ENCODE measurements at regions not wholly inside any gene's neighbourhood (a gene's known extent, or its start where the extent isn't known, plus 50 kb on each side); places are given as distances from the start of the nearest gene placed in this dataset.
"Not testable (repeated sequence)": the region's sequence is repeated elsewhere in the genome, so short reads cannot be mapped to it uniquely, and the experiment has no call there.

GRCh38 chr7:79770970-79771369 lies 317.5 kb upstream of the MAGI2 start:
- Mint-ChIP-seq H3K4me1 (ENCODE audit: low read depth) (no peaks in the 10 kb centered on the region), H3K4me3 (no peak overlapping the region), H3K27me3 (ENCODE audit: low read depth) (no peaks in the 10 kb centered on the region), H3K36me3 (ENCODE audit: insufficient read depth in 2 of 2) (no peaks in the 10 kb centered on the region), H3K27ac (no peak overlapping the region), H3K9me3 (peaks cover 0 to 2% of the 10 kb centered on the region in 2 donors)
- ATAC-seq (replicated peaks in 1 of 2) (no peak), DNase-seq (no peak)

GRCh38 chr7:79770063-79770462 lies 316.6 kb upstream of the MAGI2 start:
- Mint-ChIP-seq H3K27me3 (ENCODE audit: low read depth) (no peaks in the 10 kb centered on the region), H3K4me1 (ENCODE audit: low read depth) (no peaks in the 10 kb centered on the region), H3K27ac (no peak overlapping the region), H3K9me3 (peaks cover 2 to 3% of the 10 kb centered on the region in 2 donors), H3K36me3 (ENCODE audit: insufficient read depth in 2 of 2) (no peaks in the 10 kb centered on the region), H3K4me3 (no peak overlapping the region)
- ATAC-seq (replicated peaks in 1 of 2) (no peak), DNase-seq (no peak)

GRCh38 chr7:79767876-79768560 lies 314.6 kb upstream of the MAGI2 start:
- H3K27ac Mint-ChIP-seq; ATAC-seq (replicated peaks in 1 of 2); H3K27me3 Mint-ChIP-seq (ENCODE audit: low read depth): not testable (repeated sequence)

GRCh38 chr7:79767192-79767591 lies 313.7 kb upstream of the MAGI2 start:
- H3K9me3 Mint-ChIP-seq; H3K4me1 Mint-ChIP-seq (ENCODE audit: low read depth); H3K27me3 Mint-ChIP-seq (ENCODE audit: low read depth); ATAC-seq (replicated peaks in 1 of 2); H3K4me3 Mint-ChIP-seq; H3K27ac Mint-ChIP-seq; DNase-seq; H3K36me3 Mint-ChIP-seq (ENCODE audit: insufficient read depth in 2 of 2): not testable (repeated sequence)

More at GRCh38 chr7:79767876-79768560, 314.6 kb upstream of the MAGI2 start:
- DNase-seq; H3K4me3 Mint-ChIP-seq; H3K9me3 Mint-ChIP-seq; H3K36me3 Mint-ChIP-seq (ENCODE audit: insufficient read depth in 2 of 2); H3K4me1 Mint-ChIP-seq (ENCODE audit: low read depth): not testable (repeated sequence)

GRCh38 chr7:79761876-79762429 lies 308.5 kb upstream of the MAGI2 start:
- no peak overlapping the region for H3K27ac Mint-ChIP-seq
- H3K4me1 Mint-ChIP-seq (ENCODE audit: low read depth): no peaks in the 10 kb centered on the region
- H3K9me3 Mint-ChIP-seq: peaks cover 4% of the 10 kb centered on the region in 2 donors
- no peak for DNase-seq
- no peak overlapping the region for H3K4me3 Mint-ChIP-seq
- peaks cover 0 to 1% of the 10 kb centered on the region in 2 donors for H3K36me3 Mint-ChIP-seq (ENCODE audit: insufficient read depth in 2 of 2)
- ATAC-seq (replicated peaks in 1 of 2): no peak
- no peaks in the 10 kb centered on the region for H3K27me3 Mint-ChIP-seq (ENCODE audit: low read depth)

- not testable (repeated sequence) for H3K27ac Mint-ChIP-seq; ATAC-seq (replicated peaks in 1 of 2); DNase-seq; H3K27me3 Mint-ChIP-seq (ENCODE audit: low read depth); H3K4me3 Mint-ChIP-seq; H3K36me3 Mint-ChIP-seq (ENCODE audit: insufficient read depth in 2 of 2); H3K4me1 Mint-ChIP-seq (ENCODE audit: low read depth)
- H3K9me3 Mint-ChIP-seq: peaks cover 3 to 14% of the 10 kb centered on the region in 2 donors
Observed at GRCh38 chr7:79750941-79751340, 297.5 kb upstream of the MAGI2 start.

- H3K27ac Mint-ChIP-seq: no peak overlapping the region
- ATAC-seq (replicated peaks in 1 of 2) (no peak), DNase-seq (no peak)
- no peaks in the 10 kb centered on the region for H3K4me1 Mint-ChIP-seq (ENCODE audit: low read depth)
- H3K27me3 Mint-ChIP-seq (ENCODE audit: low read depth): no peaks in the 10 kb centered on the region
- peaks cover 0 to 2% of the 10 kb centered on the region in 2 donors for H3K36me3 Mint-ChIP-seq (ENCODE audit: insufficient read depth in 2 of 2)
- H3K4me3 Mint-ChIP-seq: no peak overlapping the region
- H3K9me3 Mint-ChIP-seq: peaks cover 1 to 11% of the 10 kb centered on the region in 2 donors
Observed at GRCh38 chr7:79749856-79750255, 296.4 kb upstream of the MAGI2 start.

GRCh38 chr7:79741684-79742083 lies 288.2 kb upstream of the MAGI2 start:
- no peaks in the 10 kb centered on the region for H3K4me1 Mint-ChIP-seq (ENCODE audit: low read depth)
- H3K27ac Mint-ChIP-seq: no peak overlapping the region
- H3K36me3 Mint-ChIP-seq (ENCODE audit: insufficient read depth in 2 of 2): no peaks in the 10 kb centered on the region
- H3K9me3 Mint-ChIP-seq: peaks cover 1 to 3% of the 10 kb centered on the region in 2 donors
- H3K27me3 Mint-ChIP-seq (ENCODE audit: low read depth): no peaks in the 10 kb centered on the region
- ATAC-seq (replicated peaks in 1 of 2) (no peak), DNase-seq (no peak)
- no peak overlapping the region for H3K4me3 Mint-ChIP-seq

GRCh38 chr7:79740076-79740475 lies 286.6 kb upstream of the MAGI2 start:
- Mint-ChIP-seq H3K4me3 (no peak overlapping the region), H3K27me3 (ENCODE audit: low read depth) (no peaks in the 10 kb centered on the region), H3K36me3 (ENCODE audit: insufficient read depth in 2 of 2) (no peaks in the 10 kb centered on the region), H3K9me3 (peaks cover 1 to 7% of the 10 kb centered on the region in 2 donors), H3K27ac (no peak overlapping the region), H3K4me1 (ENCODE audit: low read depth) (no peaks in the 10 kb centered on the region)
- ATAC-seq (replicated peaks in 1 of 2) (no peak), DNase-seq (no peak)

GRCh38 chr7:79739036-79739709 lies 285.7 kb upstream of the MAGI2 start:
- not testable (repeated sequence) for H3K4me1 Mint-ChIP-seq (ENCODE audit: low read depth); H3K4me3 Mint-ChIP-seq; ATAC-seq (replicated peaks in 1 of 2); H3K27ac Mint-ChIP-seq; DNase-seq; H3K9me3 Mint-ChIP-seq; H3K36me3 Mint-ChIP-seq (ENCODE audit: insufficient read depth in 2 of 2); H3K27me3 Mint-ChIP-seq (ENCODE audit: low read depth)

- Mint-ChIP-seq H3K9me3 (peaks cover 3 to 11% of the 10 kb centered on the region in 2 donors), H3K36me3 (ENCODE audit: insufficient read depth in 2 of 2) (no peaks in the 10 kb centered on the region), H3K27ac (no peak overlapping the region), H3K4me1 (ENCODE audit: low read depth) (no peaks in the 10 kb centered on the region), H3K4me3 (no peak overlapping the region), H3K27me3 (ENCODE audit: low read depth) (no peaks in the 10 kb centered on the region)
- ATAC-seq (replicated peaks in 1 of 2): no peak
- DNase-seq: no peak
Observed at GRCh38 chr7:79736418-79736817, 283.0 kb upstream of the MAGI2 start.

- Mint-ChIP-seq H3K4me3 (no peak overlapping the region), H3K36me3 (ENCODE audit: insufficient read depth in 2 of 2) (peaks cover 1 to 2% of the 10 kb centered on the region in 2 donors), H3K4me1 (ENCODE audit: low read depth) (no peaks in the 10 kb centered on the region), H3K27me3 (ENCODE audit: low read depth) (no peaks in the 10 kb centered on the region), H3K27ac (no peak overlapping the region), H3K9me3 (peaks cover 3 to 10% of the 10 kb centered on the region in 2 donors)
- DNase-seq (no peak), ATAC-seq (replicated peaks in 1 of 2) (no peak)
Observed at GRCh38 chr7:79735012-79735411, 281.5 kb upstream of the MAGI2 start.

GRCh38 chr7:79734181-79734580 lies 280.7 kb upstream of the MAGI2 start:
- DNase-seq: no peak
- no peaks in the 10 kb centered on the region for H3K4me1 Mint-ChIP-seq (ENCODE audit: low read depth)
- no peak for ATAC-seq (replicated peaks in 1 of 2)
- no peaks in the 10 kb centered on the region for H3K27me3 Mint-ChIP-seq (ENCODE audit: low read depth)
- no peak overlapping the region for H3K4me3 Mint-ChIP-seq
- peaks cover 3 to 10% of the 10 kb centered on the region in 2 donors for H3K9me3 Mint-ChIP-seq
- H3K27ac Mint-ChIP-seq: no peak overlapping the region
- H3K36me3 Mint-ChIP-seq (ENCODE audit: insufficient read depth in 2 of 2): peaks cover 1 to 2% of the 10 kb centered on the region in 2 donors

Data from activated T-cell treated with anti-CD3 and anti-CD28 coated beads, Interleukin-2, amount 50 U/mL, for 72 hours (primary cell).